ENCODE measurements at regions not wholly inside any gene's neighbourhood (a gene's known extent, or its start where the extent isn't known, plus 50 kb on each side); places are given as distances from the start of the nearest gene placed in this dataset.

GRCh38 chr1:29789221-29789909, 553.0 kb downstream of the PTPRU start (continued):
- no peak for TF ChIP-seq ZNF639 (CRISPR knock-in tag; conservative IDR thresholded peaks at IDR 0.05)
- TF ChIP-seq ZNF260 (CRISPR knock-in tag; IDR thresholded peaks at IDR 0.05; ENCODE audit: borderline replicate concordance, low read depth), result no peak
- TF ChIP-seq ZNF143 (CRISPR knock-in tag; IDR thresholded peaks at IDR 0.05), result no peak

DNA sequence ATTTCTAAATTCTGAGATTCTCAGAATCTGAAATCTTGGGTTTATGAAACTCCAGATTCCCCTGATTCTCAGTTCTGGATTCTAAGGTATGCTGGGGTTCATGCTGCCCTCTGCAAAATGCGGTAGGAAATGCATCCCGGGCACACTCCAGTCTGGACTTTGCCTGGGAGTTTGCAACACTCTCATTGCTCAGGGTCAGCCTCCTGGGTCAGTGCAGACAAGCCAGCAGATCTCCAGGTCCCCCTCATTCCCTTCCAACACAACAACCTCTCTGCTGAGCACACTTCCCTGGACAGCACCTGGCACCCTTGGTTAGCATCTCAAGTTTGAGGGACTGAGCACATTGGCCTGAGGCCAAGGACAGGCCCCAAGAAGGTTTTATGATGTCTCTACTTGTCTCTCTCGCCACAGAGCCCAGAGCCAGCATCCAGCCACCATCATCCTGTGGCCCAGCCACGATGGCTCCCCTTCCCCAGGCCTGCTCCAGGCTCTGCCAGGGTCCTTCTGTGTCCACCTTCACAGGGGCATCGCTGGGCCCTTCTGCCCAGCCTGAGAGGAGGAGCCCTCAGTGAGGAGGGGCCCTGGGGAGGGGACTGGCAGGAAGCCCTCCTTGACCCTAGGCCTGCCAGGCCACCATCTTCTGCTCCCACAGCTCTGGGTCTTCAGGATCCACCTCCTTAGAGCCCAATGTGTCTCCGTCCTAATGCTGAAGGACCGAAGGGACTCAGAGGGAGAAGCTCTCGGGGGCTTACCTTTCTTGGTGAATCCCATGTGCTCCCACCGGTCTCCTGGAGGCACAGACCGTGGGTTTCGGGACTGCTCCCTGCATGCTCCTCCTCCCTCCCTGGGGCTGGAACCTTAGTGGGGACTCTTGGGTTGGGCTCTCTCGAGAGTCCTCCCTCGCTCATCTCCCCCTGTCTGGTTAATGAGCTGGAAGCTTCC, 550.7 kb downstream of the PTPRU start:
- ChIA-PET POLR2A (no interaction called here), CTCF (ENCODE audit: low intra/inter-chr PET ratio, low total read pairs) (no interaction called here)
- Histone ChIP-seq H3K4me1 (ENCODE audit: insufficient read depth, low read length) (no peaks in the 10 kb centered on the region), H4K20me1 (ENCODE audit: insufficient read depth, low read length) (no peaks in the 10 kb centered on the region), H3K79me2 (ENCODE audit: insufficient read depth, low read length) (no peaks in the 10 kb centered on the region), H3K9ac (ENCODE audit: insufficient read depth, low read depth, low read length) (no peak overlapping the region), H3K36me3 (replicated peaks in 1 of 2; ENCODE audit: control insufficient read depth in 1 of 2, insufficient read depth in 2 of 2, low read length in 2 of 2) (no peaks in the 10 kb centered on the region), H3K27ac (ENCODE audit: extremely low read length, insufficient read depth, low read length) (no peak overlapping the region), H3K4me2 (ENCODE audit: low read depth, low read length) (no peak overlapping the region), H3K27me3 (ENCODE audit: control insufficient read depth in 1 of 2, insufficient read depth in 2 of 2, low read length in 2 of 2) (peaks cover 0 to 7% of the 10 kb centered on the region in 2 experiments; a peak in 1 of 5 replicates), H3K9me3 (ENCODE audit: low read length) (no peaks in the 10 kb centered on the region), H3K4me3 (replicated peaks in 1 of 3; ENCODE audit: insufficient read depth in 1 of 3, low read depth in 2 of 3, low read length in 3 of 3) (no peak overlapping the region), H2AFZ (ENCODE audit: low read length) (no peak overlapping the region)
- BruUV-seq (replicated peaks), result no TSS peak
- intact Hi-C loops (cut with micrococcal nuclease; ENCODE audit: unreplicated experiment), result no loop called here
- in situ Hi-C loops (cut with HindIII; ENCODE audit: extremely low pct_ligation_motif_present, low pct_unique_long_range_greater_than_20kb), result loop anchor here (10.0 kb wide), 1 partner anchor 318 kb away; no protein-coding TSS in a partner anchor
- FAIRE-seq (peak; percentile 50), DNase-seq (ENCODE audit: low spot score) (no peak), ATAC-seq (peak; percentile 91)
- WGBS (ENCODE audit: low lambda C conversion rate), result 12% methylated on average over 6 of the region's 13 CpGs
- TF ChIP-seq ZBTB8A (CRISPR knock-in tag; IDR thresholded peaks at IDR 0.05; ENCODE audit: borderline replicate concordance, low read depth), result no peak
- no peak for TF ChIP-seq ATF1 (CRISPR knock-in tag; IDR thresholded peaks at IDR 0.05)
- no peak for TF ChIP-seq FOSL2 (CRISPR knock-in tag; IDR thresholded peaks at IDR 0.05)
- no peak for TF ChIP-seq ZNF772 (CRISPR knock-in tag; IDR thresholded peaks at IDR 0.05)
- no peak for TF ChIP-seq ZBTB1 (CRISPR knock-in tag; IDR thresholded peaks at IDR 0.05; ENCODE audit: borderline replicate concordance)
- no peak for TF ChIP-seq ZNF446 (CRISPR knock-in tag; IDR thresholded peaks at IDR 0.05)
- no peak for TF ChIP-seq ZNF235 (CRISPR knock-in tag; IDR thresholded peaks at IDR 0.05; ENCODE audit: borderline replicate concordance)
- no peak for TF ChIP-seq HOXA5 (CRISPR knock-in tag; IDR thresholded peaks at IDR 0.05)
- TF ChIP-seq ZFYVE20 (CRISPR knock-in tag; IDR thresholded peaks at IDR 0.05; ENCODE audit: borderline replicate concordance, low read depth), result no peak
- no peak for TF ChIP-seq ZNF326 (CRISPR knock-in tag; IDR thresholded peaks at IDR 0.05; ENCODE audit: borderline replicate concordance)
- no peak for TF ChIP-seq BHLHE40 (IDR thresholded peaks at IDR 0.05; ENCODE audit: low read length)
- TF ChIP-seq ZNF775 (CRISPR knock-in tag; IDR thresholded peaks at IDR 0.05; ENCODE audit: borderline replicate concordance), result no peak
- TF ChIP-seq NRL (CRISPR knock-in tag; IDR thresholded peaks at IDR 0.05; ENCODE audit: borderline replicate concordance), result no peak
- no peak for TF ChIP-seq YEATS2 (CRISPR knock-in tag; IDR thresholded peaks at IDR 0.05; ENCODE audit: borderline replicate concordance)
- TF ChIP-seq CEBPB (IDR thresholded peaks at IDR 0.05; ENCODE audit: borderline replicate concordance, low read depth, low read length), result peak; percentile 55; the same call in 1 of the 2 replicates
- TF ChIP-seq ZNF331 (CRISPR knock-in tag; IDR thresholded peaks at IDR 0.05), result peak; percentile 52; the same call in 1 of the 2 replicates
- no peak for TF ChIP-seq ZNF292 (CRISPR knock-in tag; IDR thresholded peaks at IDR 0.05; ENCODE audit: borderline replicate concordance, low read depth)
